GM23338 (cell line): ENCODE measurements at regions not wholly inside any gene's neighbourhood (a gene's known extent, or its start where the extent isn't known, plus 50 kb on each side); places are given as distances from the start of the nearest gene placed in this dataset.
"Not testable (repeated sequence)": the region's sequence is repeated elsewhere in the genome, so short reads cannot be mapped to it uniquely, and the experiment has no call there.

Experiments used
- ATAC-seq: fragments of 200-7000 bp; cut with Tn5 transposase; 3 replicates; pipeline ENCODE4 v1.9.1; 2020
- DNase-seq: peaks from one replicate; pipeline ENCODE4 v3.0.0-alpha.2; 2015; ENCODE audit warnings: low spot score
- H2AFZ ChIP-seq: fragments of 200-600 bp; sonication (generic); 2 replicates; pipeline ENCODE4 v1.8.0; 2016; ENCODE audit warnings: antibody characterized with exemption, mild to moderate bottlenecking, moderate library complexity
- H3F3A ChIP-seq: fragments of 200-600 bp; sonication (generic); replicated peaks from 2 replicates; pipeline ENCODE4 v1.8.0; 2017; ENCODE audit warnings: antibody characterized with exemption, mixed run types, low read depth
- H3K27ac ChIP-seq: fragments of 200-600 bp; sonication (generic); 2 replicates; pipeline ENCODE4 v1.6.1; 2016; ENCODE audit warnings: low read depth
- H3K27me3 ChIP-seq: fragments of 200-600 bp; sonication (generic); 2 replicates; pipeline ENCODE4 v1.8.0; 2016; ENCODE audit warnings: mild to moderate bottlenecking, mixed run types, moderate library complexity; ENCODE audit not compliant: insufficient read depth
- H3K36me3 ChIP-seq: fragments of 200-600 bp; sonication (generic); 2 replicates; pipeline ENCODE4 v1.8.0; 2016; ENCODE audit warnings: mild to moderate bottlenecking; ENCODE audit not compliant: insufficient read depth
- H3K4me1 ChIP-seq: fragments of 200-600 bp; sonication (generic); 2 replicates; pipeline ENCODE4 v1.8.0; 2016; ENCODE audit warnings: mild to moderate bottlenecking, moderate library complexity; ENCODE audit not compliant: insufficient read depth
- H3K4me2 ChIP-seq: fragments of 200-600 bp; sonication (generic); 2 replicates; pipeline ENCODE4 v1.7.1; 2017; ENCODE audit warnings: mixed run types
- H3K4me3 ChIP-seq: fragments of 200-600 bp; sonication (generic); 2 replicates; pipeline ENCODE4 v1.6.1; 2016; ENCODE audit warnings: mixed run types
- H3K79me2 ChIP-seq: fragments of 200-600 bp; sonication (generic); replicated peaks from 2 replicates; pipeline ENCODE4 v1.8.0; 2017; ENCODE audit warnings: mild to moderate bottlenecking; ENCODE audit not compliant: insufficient read depth
- H3K9me2 ChIP-seq: fragments of 200-600 bp; sonication (generic); 2 replicates; pipeline ENCODE4 v1.8.0; 2017; ENCODE audit not compliant: insufficient read depth
- H4K20me1 ChIP-seq: fragments of 200-600 bp; sonication (generic); replicated peaks from 2 replicates; pipeline ENCODE4 v1.8.0; 2017; ENCODE audit warnings: mild to moderate bottlenecking; ENCODE audit not compliant: insufficient read depth
- H3K27ac Mint-ChIP-seq: 2 replicates; pipeline ENCODE4 v1.8.0; 2020; ENCODE audit warnings: inconsistent platforms, mild to moderate bottlenecking, moderate library complexity, mixed read lengths
- H3K27me3 Mint-ChIP-seq: 3 replicates; pipeline ENCODE4 v1.8.0; 2022; ENCODE audit warnings: low read depth, mild to moderate bottlenecking, moderate library complexity, mixed read lengths, inconsistent platforms; ENCODE audit not compliant: insufficient read depth, poor library complexity
- H3K36me3 Mint-ChIP-seq: 3 replicates; pipeline ENCODE4 v1.8.0; 2021; ENCODE audit warnings: low read depth, mild to moderate bottlenecking, inconsistent platforms, moderate library complexity, mixed read lengths
- H3K4me1 Mint-ChIP-seq: 3 replicates; pipeline ENCODE4 v1.8.0; 2020; ENCODE audit warnings: mild to moderate bottlenecking, inconsistent platforms, mixed read lengths
- H3K4me3 Mint-ChIP-seq: 3 replicates; pipeline ENCODE4 v1.8.0; 2021; ENCODE audit warnings: moderate library complexity, mild to moderate bottlenecking, inconsistent platforms, mixed read lengths
- H3K9me3 Mint-ChIP-seq: 3 replicates; pipeline ENCODE4 v1.8.0; 2020; ENCODE audit warnings: moderate library complexity, mild to moderate bottlenecking, inconsistent platforms, mixed read lengths
- JUNB ChIP-seq: IDR thresholded peaks from one replicate; pipeline ENCODE4 v1.6.1; 2016; ENCODE audit warnings: antibody characterized with exemption; ENCODE audit not compliant: unreplicated experiment
- NANOG ChIP-seq: IDR thresholded peaks from 2 replicates; pipeline ENCODE4 v1.6.1; 2016; ENCODE audit warnings: antibody characterized with exemption, borderline replicate concordance
- ZNF114 ChIP-seq: fragments of 250-450 bp; sonication (Bioruptor Pico); IDR thresholded peaks from 2 replicates; pipeline ENCODE4 v1.5.0; 2020; ENCODE audit warnings: mild to moderate bottlenecking, moderate library complexity
- ZNF331 ChIP-seq: fragments of 250-450 bp; sonication (Bioruptor Pico); IDR thresholded peaks from 2 replicates; pipeline ENCODE4 v1.5.0; 2020; ENCODE audit warnings: low read depth, mild to moderate bottlenecking, moderate library complexity
- TF ChIP-seq, protein P1 (sequence below): IDR thresholded peaks from one replicate; pipeline ENCODE4 v1.6.1; 2018; ENCODE audit warnings: antibody characterized with exemption; ENCODE audit not compliant: unreplicated experiment
- TF ChIP-seq, protein P2 (sequence below), 2 experiments: fragments of 200-600 bp in 1 of 2; sonication (generic) in 1 of 2; conservative IDR thresholded peaks; 2 replicates each; pipeline versions ENCODE4 v1.5.1 to v1.6.1; 2016 to 2017; ENCODE audit warnings: antibody characterized with exemption in 2 of 2, low read depth in 2 of 2, mild to moderate bottlenecking in 2 of 2, moderate library complexity in 1 of 2
- TF ChIP-seq, protein P3 (sequence below): IDR thresholded peaks from 2 replicates; pipeline ENCODE4 v1.6.1; 2016; ENCODE audit warnings: antibody characterized with exemption
- TF ChIP-seq, protein P4 (sequence below): fragments of 250-450 bp; sonication (Bioruptor Pico); IDR thresholded peaks from 2 replicates; pipeline ENCODE4 v1.5.0; 2020; ENCODE audit warnings: mild to moderate bottlenecking, moderate library complexity

DNA sequence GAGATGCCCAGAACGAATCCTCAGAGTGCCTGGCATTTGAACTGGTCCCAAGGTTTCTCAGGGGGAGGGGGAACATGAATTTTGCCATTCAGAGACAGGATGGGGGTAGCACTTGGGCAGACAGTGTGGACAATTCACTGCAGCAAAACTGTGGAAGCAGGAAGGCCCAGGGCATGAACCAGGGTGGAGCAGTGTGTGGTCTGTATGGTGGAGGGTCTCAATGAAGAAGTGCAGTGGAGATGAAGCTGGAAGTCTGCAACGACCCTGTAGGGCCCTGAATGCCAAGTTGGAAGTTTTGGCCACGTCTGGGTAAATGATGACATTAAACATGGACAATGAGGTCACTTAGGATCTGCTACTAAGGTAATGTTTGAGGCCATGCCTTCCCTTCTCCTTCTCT is 273.9 kb downstream of the CDK5RAP2 start (continued):
- TF ChIP-seq, protein P1, sequence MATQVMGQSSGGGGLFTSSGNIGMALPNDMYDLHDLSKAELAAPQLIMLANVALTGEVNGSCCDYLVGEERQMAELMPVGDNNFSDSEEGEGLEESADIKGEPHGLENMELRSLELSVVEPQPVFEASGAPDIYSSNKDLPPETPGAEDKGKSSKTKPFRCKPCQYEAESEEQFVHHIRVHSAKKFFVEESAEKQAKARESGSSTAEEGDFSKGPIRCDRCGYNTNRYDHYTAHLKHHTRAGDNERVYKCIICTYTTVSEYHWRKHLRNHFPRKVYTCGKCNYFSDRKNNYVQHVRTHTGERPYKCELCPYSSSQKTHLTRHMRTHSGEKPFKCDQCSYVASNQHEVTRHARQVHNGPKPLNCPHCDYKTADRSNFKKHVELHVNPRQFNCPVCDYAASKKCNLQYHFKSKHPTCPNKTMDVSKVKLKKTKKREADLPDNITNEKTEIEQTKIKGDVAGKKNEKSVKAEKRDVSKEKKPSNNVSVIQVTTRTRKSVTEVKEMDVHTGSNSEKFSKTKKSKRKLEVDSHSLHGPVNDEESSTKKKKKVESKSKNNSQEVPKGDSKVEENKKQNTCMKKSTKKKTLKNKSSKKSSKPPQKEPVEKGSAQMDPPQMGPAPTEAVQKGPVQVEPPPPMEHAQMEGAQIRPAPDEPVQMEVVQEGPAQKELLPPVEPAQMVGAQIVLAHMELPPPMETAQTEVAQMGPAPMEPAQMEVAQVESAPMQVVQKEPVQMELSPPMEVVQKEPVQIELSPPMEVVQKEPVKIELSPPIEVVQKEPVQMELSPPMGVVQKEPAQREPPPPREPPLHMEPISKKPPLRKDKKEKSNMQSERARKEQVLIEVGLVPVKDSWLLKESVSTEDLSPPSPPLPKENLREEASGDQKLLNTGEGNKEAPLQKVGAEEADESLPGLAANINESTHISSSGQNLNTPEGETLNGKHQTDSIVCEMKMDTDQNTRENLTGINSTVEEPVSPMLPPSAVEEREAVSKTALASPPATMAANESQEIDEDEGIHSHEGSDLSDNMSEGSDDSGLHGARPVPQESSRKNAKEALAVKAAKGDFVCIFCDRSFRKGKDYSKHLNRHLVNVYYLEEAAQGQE = no peak
- TF ChIP-seq, protein P2, sequence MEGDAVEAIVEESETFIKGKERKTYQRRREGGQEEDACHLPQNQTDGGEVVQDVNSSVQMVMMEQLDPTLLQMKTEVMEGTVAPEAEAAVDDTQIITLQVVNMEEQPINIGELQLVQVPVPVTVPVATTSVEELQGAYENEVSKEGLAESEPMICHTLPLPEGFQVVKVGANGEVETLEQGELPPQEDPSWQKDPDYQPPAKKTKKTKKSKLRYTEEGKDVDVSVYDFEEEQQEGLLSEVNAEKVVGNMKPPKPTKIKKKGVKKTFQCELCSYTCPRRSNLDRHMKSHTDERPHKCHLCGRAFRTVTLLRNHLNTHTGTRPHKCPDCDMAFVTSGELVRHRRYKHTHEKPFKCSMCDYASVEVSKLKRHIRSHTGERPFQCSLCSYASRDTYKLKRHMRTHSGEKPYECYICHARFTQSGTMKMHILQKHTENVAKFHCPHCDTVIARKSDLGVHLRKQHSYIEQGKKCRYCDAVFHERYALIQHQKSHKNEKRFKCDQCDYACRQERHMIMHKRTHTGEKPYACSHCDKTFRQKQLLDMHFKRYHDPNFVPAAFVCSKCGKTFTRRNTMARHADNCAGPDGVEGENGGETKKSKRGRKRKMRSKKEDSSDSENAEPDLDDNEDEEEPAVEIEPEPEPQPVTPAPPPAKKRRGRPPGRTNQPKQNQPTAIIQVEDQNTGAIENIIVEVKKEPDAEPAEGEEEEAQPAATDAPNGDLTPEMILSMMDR (conservative IDR thresholded peaks at IDR 0.05; ENCODE audit: low read depth in 2 of 2) = no peak
- TF ChIP-seq JUNB (no peak), ZNF114 (no peak)
- TF ChIP-seq, protein P3, sequence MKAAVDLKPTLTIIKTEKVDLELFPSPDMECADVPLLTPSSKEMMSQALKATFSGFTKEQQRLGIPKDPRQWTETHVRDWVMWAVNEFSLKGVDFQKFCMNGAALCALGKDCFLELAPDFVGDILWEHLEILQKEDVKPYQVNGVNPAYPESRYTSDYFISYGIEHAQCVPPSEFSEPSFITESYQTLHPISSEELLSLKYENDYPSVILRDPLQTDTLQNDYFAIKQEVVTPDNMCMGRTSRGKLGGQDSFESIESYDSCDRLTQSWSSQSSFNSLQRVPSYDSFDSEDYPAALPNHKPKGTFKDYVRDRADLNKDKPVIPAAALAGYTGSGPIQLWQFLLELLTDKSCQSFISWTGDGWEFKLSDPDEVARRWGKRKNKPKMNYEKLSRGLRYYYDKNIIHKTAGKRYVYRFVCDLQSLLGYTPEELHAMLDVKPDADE = no peak

DNA sequence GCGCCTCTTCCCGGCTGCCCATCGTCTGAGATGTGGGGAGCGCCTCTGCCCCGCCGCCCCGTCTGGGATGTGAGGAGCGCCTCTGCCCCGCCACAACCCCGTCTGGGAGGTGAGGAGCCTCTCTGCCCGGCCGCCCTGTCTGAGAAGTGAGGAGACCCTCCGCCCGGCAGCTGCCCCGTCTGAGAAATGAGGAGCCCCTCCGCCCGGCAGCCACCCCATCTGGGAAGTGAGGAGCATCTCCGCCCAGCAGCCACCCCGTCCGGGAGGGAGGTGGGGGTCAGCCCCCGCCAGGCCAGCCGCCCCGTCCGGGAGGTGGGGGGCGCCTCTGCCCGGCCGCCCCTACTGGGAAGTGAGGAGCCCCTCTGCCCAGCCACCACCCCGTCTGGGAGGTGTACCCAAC is 275.1 kb downstream of the CDK5RAP2 start:
- not testable (repeated sequence) for DNase-seq, H3K36me3 Mint-ChIP-seq, H3K4me2 ChIP-seq, H4K20me1 ChIP-seq, H3K4me3 Mint-ChIP-seq, ATAC-seq, H3K27ac Mint-ChIP-seq, H3K27me3 Mint-ChIP-seq, H3K27me3 ChIP-seq, H3K4me3 ChIP-seq, H3F3A ChIP-seq, H2AFZ ChIP-seq, H3K36me3 ChIP-seq, H3K9me2 ChIP-seq, H3K27ac ChIP-seq, H3K79me2 ChIP-seq
- peaks cover 20% of the 10 kb centered on the region for H3K4me1 Mint-ChIP-seq
- peaks cover 16% of the 10 kb centered on the region for H3K9me3 Mint-ChIP-seq
- H3K4me1 ChIP-seq = peaks cover 15% of the 10 kb centered on the region; the same call in 1 of the 2 replicates

DNA sequence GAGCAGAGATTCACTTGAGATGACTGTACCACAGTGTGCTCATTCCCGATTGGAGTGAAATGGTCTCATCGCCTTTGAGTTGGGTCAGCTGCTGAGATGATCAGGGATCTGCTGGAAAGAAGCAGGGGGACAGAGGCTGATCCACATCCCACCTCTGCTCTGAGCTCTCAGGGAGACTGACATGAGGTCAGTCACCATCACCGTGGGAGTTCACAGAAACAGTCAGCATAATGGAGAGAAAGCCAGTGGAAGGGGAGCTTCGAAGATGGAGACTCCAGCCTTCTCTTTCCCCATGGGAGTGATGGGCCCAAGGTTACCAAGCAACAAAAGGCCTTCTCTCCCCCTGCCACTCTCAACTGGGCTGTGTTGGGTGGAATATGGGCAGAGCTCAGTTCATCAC is 276.4 kb downstream of the CDK5RAP2 start:
- ATAC-seq (no peak), DNase-seq (no peak)
- H3K4me2 ChIP-seq = no peak overlapping the region
- H3K79me2 ChIP-seq = no peaks in the 10 kb centered on the region
- Mint-ChIP-seq H3K4me3 (no peak overlapping the region), H3K9me3 (peaks cover 16% of the 10 kb centered on the region), H3K27me3 (peaks cover 3% of the 10 kb centered on the region), H3K4me1 (peaks cover 13% of the 10 kb centered on the region), H3K27ac (no peak overlapping the region), H3K36me3 (peaks cover 7% of the 10 kb centered on the region; the same call in 1 of the 3 replicates)
- 0 out of 2 replicates have a peak, but pooled peaks cover 4% of the 10 kb centered on the region for H3K9me2 ChIP-seq
- H2AFZ ChIP-seq = no peak overlapping the region
- no peak overlapping the region for H3K27ac ChIP-seq
- H4K20me1 ChIP-seq = no peaks in the 10 kb centered on the region
- H3K27me3 ChIP-seq = no peaks in the 10 kb centered on the region
- no peaks in the 10 kb centered on the region for H3K36me3 ChIP-seq
- no peaks in the 10 kb centered on the region for H3F3A ChIP-seq
- no peak overlapping the region for H3K4me3 ChIP-seq
- peaks cover 13% of the 10 kb centered on the region; the same call in 1 of the 2 replicates for H3K4me1 ChIP-seq
- TF ChIP-seq, protein P4, sequence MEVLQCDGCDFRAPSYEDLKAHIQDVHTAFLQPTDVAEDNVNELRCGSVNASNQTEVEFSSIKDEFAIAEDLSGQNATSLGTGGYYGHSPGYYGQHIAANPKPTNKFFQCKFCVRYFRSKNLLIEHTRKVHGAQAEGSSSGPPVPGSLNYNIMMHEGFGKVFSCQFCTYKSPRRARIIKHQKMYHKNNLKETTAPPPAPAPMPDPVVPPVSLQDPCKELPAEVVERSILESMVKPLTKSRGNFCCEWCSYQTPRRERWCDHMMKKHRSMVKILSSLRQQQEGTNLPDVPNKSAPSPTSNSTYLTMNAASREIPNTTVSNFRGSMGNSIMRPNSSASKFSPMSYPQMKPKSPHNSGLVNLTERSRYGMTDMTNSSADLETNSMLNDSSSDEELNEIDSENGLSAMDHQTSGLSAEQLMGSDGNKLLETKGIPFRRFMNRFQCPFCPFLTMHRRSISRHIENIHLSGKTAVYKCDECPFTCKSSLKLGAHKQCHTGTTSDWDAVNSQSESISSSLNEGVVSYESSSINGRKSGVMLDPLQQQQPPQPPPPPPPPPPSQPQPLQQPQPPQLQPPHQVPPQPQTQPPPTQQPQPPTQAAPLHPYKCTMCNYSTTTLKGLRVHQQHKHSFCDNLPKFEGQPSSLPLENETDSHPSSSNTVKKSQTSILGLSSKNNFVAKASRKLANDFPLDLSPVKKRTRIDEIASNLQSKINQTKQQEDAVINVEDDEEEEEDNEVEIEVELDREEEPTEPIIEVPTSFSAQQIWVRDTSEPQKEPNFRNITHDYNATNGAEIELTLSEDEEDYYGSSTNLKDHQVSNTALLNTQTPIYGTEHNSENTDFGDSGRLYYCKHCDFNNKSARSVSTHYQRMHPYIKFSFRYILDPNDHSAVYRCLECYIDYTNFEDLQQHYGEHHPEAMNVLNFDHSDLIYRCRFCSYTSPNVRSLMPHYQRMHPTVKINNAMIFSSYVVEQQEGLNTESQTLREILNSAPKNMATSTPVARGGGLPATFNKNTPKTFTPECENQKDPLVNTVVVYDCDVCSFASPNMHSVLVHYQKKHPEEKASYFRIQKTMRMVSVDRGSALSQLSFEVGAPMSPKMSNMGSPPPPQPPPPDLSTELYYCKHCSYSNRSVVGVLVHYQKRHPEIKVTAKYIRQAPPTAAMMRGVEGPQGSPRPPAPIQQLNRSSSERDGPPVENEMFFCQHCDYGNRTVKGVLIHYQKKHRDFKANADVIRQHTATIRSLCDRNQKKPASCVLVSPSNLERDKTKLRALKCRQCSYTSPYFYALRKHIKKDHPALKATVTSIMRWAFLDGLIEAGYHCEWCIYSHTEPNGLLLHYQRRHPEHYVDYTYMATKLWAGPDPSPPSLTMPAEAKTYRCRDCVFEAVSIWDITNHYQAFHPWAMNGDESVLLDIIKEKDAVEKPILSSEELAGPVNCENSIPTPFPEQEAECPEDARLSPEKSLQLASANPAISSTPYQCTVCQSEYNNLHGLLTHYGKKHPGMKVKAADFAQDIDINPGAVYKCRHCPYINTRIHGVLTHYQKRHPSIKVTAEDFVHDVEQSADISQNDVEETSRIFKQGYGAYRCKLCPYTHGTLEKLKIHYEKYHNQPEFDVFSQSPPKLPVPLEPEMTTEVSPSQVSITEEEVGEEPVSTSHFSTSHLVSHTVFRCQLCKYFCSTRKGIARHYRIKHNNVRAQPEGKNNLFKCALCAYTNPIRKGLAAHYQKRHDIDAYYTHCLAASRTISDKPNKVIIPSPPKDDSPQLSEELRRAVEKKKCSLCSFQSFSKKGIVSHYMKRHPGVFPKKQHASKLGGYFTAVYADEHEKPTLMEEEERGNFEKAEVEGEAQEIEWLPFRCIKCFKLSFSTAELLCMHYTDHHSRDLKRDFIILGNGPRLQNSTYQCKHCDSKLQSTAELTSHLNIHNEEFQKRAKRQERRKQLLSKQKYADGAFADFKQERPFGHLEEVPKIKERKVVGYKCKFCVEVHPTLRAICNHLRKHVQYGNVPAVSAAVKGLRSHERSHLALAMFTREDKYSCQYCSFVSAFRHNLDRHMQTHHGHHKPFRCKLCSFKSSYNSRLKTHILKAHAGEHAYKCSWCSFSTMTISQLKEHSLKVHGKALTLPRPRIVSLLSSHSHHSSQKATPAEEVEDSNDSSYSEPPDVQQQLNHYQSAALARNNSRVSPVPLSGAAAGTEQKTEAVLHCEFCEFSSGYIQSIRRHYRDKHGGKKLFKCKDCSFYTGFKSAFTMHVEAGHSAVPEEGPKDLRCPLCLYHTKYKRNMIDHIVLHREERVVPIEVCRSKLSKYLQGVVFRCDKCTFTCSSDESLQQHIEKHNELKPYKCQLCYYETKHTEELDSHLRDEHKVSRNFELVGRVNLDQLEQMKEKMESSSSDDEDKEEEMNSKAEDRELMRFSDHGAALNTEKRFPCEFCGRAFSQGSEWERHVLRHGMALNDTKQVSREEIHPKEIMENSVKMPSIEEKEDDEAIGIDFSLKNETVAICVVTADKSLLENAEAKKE (CRISPR knock-in tag) = no peak
- TF ChIP-seq ZNF331 (CRISPR knock-in tag) (no peak), NANOG (no peak)
